NCI-H128 (cell line): ENCODE measurements at regions not wholly inside any gene's neighbourhood (a gene's known extent, or its start where the extent isn't known, plus 50 kb on each side); places are given as distances from the start of the nearest gene placed in this dataset.

ENCODE experiments used
- DNase-seq: peaks from one replicate; lab custom pipeline; 2025; ENCODE audit not compliant: unreplicated experiment; lab: John Stamatoyannopoulos, UW

DNA sequence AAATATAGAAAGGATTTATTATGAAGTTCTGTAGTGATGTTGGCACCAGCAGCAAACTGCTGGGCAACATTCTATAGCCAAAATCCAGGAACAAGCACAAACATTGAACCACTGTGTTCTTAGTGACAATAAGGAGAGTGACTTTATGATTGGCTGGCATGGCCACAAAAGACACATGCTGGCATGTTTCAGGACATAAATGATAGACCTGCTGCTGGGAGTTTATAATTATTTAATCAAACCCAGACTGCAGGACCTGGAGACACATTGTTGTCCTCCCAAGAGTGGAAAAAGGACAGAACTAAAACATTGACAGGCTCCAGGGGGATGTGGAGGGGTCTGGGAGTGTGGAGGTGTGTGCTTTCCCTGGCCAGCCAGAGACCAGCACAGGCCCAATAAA, 255.3 kb upstream of the LRTM1 start:
- DNase-seq = no peak

DNA sequence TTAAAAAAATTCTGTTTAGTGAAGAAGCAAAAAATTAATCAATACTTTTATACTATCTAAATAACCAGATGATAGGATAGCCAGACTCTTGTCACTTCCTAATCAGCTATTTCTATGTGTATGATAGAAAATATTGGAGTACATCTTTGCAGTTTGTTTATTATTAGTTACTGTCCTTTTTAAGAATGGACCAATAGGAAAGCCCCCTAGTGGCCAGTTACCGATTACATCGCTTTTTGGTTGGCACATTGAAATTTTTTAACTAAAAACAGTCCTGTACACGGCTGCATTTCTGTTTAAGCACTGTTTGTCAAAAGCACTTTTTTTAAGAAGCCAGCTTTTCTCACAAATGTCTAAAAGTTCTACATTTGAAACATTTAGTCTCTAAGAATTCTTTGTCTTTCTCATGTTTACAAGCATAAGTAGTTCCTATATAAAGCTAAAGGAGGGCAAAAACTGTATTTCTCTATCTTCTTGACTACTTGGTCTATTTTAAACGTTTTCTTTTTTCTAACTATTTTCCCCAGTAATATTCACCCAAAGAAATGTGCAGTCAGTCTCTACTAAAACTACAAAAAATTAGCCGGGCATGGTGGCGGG, 253.2 kb upstream of the LRTM1 start:
- DNase-seq = no peak

DNA sequence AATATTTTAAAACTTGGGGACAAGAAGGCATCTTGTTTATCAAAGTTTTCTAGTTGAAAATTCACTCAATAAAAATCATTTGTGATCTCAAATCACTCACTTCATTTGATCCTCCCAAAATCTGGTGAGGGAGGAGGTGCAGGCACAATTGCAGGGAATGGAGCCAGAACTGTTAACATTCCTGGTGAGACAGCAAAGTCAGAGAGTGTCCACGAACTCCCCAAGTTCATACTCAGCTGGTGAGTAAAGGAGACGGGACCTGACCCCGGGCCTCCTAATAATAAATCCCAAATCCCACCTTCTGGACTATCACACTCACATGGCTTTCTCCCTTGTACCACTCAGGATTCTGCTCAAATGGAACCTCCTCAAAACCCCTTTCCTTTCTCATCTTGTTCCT, 252.3 kb upstream of the LRTM1 start:
- no peak for DNase-seq

DNA sequence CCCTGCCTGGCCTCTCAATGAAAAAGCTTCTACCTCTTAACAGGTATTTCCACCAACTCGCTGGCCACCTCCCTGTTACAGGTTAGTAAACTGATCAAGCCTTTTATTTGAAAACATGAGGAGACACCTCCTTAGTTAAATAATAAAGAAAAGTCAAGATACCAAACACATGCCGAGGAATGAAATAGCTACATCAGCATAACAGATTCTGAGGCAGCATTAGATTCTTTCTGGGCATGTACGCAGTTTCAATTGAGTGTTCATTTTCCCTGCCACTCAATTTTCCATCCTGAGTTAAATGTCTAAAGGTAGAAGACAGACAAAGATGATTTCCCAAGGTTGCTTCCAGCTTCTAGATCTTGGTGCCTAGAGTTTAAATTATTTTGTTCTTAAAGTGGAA, 250.5 kb upstream of the LRTM1 start:
- DNase-seq = no peak

DNA sequence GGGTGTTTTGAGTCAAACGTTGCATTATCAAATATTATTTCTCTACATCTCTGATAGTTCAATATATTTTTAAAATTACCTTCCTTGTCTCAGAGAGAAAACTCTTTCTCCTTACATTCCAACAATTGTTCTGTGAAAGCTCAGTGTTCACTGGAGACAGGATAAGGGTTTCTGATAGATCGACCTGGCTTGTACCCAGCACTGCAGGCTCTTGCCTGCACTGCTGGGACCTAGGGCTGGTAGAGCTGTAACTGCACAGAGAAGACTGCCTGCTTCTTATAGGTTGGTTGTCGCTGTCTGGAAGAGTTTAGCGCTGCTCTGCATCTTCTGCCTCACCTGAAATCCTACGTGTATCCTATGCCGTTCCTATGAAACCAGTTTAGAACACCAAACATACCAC, 249.9 kb upstream of the LRTM1 start:
- no peak for DNase-seq

DNA sequence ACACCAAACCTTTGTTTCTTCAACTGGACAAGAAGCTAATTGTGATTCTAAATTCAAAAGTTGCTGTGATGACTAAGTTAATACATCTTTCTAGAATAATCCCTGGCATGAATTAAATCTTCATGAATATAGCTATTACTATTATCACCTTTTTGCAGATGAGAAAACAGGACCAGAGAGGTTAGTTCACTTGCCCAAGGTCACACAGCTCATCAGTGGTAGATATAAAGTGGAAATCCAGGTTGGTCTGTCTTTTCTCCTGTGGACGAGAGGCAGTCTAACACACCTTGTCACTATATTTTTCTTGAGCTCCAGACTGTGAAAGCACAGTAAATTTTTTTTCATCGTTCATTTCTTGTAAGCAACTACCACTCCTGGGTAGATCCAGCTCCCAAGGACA, 247.6 kb upstream of the LRTM1 start:
- DNase-seq = no peak

DNA sequence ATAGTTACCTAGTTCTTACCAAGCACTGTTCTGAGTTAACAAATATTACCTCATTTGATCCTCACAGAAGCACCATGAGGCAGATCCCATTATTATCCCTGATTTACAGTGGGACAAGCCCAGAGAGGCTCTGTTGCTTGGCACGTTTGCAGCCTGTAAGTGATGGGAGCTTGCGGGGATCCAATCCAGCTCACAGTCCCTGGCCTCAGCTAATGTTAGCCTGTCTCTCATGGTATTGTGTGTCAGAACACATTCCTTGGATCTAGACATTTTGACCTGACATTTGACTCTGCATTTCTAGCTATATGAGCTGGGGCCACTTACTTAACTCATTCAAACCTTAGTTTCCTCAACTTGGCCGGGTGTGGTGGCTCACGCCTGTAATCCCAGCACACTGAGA, 246.9 kb upstream of the LRTM1 start:
- DNase-seq = no peak

DNA sequence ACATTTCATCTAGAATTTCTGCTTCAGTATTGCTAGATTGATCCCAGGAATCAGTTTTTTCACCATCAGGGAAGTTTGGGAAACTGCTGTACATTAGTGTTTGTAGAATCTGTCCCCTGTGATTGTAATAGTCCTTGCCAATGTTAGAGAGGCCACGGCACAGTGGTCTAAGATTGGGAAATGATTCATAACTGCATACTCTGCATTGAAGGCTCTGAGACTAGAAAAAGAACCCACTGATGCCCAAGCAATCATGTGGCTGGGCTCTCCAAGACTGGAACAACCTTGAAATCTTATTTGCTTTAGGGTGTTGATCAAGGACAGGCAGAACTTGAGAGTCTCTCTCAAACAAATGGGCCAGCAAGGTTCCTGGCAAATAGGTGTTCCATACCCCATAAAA, 245.6 kb upstream of the LRTM1 start:
- no peak for DNase-seq

DNA sequence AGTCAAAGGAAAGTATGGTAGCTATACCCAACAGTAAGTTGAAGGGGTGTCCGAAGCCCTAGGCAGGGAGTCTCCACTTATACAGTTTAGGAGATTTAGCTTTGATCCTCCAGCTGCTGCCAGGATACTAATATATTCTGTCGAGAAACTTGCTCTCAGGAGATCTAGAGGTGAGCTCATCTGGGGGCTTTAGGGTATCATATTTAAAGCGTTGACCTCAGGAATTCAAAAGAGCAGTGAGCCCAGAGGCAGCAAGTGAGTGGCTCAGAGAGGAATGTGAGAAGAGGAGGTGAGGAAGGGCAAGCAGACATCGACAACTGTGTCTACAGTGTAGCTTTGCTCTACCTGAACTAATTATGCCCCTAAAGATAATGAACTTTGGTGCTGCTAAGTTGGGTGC, 245.1 kb upstream of the LRTM1 start:
- no peak for DNase-seq

DNA sequence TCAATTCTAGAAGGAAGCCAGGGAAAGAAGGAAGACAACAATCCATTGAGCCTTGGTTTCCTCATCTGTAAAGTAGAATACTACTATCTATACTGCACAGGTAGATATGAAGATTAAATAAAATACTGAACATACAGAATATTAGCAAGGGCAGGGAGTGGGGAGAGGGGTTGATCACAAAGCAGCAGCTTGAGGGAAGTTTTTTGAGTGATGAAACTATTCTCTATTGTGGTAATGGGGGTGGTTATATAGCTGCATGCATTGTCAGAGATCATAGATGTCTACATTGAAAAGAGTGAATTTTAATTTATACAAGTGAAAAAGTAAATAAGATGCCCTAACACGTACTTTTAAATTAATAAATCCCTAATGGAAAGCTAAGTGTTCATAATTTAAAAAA, 242.6 kb upstream of the LRTM1 start:
- DNase-seq = no peak

DNA sequence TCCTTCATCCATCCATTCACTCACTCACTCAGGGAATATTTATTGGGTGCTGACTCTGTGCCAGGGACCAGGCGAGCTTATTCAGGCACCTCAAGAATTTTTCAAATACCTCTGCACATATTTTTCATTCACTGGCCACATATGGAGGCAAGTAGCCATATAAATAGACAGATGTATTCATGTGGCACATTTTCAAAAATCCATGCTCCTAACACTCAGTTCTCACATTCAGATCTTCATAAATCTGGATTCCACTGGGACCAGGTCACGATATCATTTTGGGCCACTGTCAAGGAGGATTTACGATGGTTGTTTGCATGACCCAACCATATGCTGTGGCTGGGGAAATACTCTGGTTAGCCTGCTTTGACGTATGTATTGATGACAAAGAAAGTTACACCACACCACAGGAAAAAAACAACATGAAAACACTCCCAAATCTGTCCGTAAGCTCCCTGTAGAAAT, 241.8 kb upstream of the LRTM1 start:
- DNase-seq = no peak

DNA sequence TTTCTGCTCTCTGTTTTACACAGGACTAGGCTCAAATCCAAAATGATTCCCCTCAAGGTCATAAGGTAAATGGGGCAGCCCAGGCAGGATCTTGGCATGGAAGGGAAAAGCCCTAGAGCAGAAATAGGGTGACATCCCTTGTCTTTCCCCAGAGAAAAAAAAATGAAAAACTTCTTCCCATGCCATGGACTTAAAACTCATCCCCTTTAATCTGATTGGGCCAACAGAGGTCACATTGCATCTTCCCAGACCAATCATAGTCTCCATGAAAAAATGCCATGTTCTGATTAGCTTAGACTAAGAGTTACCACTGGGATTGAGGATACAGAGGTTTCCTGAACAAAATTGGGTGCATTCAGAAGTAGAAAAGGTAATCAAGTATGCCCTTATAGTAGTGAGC, 241.3 kb upstream of the LRTM1 start:
- DNase-seq = no peak

DNA sequence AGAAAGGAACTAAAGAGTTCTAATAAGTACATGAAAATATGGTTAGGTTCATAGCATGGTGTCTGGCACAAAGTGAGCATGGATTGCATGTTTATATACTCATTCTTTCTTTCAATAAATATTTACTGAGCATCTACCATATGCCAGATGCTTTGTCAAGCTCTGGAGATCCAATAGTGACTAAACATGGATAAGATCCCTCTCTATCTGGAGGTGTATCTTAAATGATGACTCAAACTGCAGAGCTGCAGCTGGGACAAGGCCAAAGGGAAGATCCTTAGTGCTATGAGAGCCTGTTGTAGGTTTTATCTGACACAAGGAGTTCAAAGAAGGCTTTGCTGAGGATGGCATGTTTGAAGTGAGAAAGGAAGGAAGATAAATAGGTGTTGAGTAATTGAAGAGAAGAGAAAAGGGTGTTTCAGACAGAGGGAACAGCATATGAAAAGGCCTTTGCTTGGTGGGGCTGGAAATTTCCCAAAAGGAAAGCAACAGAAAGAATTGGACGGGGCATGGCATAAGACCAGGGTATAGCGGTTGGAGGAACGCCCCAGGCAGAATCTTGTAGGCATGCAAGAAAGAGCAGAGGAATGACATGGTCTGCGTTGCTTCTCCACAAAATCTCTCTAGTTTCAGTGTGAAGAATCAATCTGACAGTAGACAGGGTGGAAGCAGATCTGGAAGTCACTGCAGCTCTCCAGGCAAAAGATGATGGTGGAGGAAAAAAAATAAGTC, 239.9 kb upstream of the LRTM1 start:
- DNase-seq = no peak

DNA sequence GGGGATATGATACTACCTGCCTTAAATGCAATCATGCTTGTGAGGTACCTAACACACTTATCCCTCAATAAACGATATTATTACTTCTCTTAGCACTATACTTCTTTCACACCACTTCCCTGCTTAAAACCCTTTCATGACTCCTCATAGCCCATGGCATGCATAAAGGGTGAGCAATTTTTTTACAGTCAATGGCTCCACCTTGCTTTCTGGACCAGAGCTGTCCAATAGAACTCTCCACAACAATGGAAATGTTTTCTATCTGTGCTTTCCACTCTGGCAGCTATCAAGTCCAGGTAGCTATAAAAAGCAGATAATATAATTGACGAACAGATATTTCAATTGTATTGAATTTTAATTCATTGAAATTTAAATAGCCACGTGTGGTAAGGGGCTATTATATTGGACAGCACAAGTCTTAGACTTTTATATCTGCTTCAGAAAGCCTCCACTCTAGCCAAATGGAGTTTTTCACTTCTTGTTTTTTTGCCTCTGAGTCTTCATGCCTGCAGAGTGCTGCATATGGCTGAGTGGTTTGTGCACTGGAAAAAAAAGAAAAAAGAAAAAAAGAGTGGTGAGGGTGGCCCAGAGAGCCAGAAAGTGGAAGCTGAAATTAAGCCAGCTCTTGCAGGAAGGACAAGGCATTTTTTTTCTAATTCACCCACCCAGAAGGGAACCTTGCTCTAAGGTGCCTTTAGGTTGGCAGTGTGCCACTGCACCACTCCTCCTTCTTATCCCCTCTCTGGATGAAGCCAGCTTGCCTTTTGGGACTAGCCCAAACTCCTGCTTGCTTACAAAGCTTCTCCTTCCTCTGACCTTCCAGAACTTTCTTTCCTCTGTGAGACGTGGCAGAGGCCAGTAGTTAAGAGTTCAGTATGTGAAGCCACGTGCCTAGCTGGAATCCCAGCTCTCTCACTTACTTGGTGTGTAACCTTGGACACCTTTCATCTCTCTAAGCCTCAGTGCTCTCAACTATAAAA, 239.0 kb upstream of the LRTM1 start:
- no peak for DNase-seq

DNA sequence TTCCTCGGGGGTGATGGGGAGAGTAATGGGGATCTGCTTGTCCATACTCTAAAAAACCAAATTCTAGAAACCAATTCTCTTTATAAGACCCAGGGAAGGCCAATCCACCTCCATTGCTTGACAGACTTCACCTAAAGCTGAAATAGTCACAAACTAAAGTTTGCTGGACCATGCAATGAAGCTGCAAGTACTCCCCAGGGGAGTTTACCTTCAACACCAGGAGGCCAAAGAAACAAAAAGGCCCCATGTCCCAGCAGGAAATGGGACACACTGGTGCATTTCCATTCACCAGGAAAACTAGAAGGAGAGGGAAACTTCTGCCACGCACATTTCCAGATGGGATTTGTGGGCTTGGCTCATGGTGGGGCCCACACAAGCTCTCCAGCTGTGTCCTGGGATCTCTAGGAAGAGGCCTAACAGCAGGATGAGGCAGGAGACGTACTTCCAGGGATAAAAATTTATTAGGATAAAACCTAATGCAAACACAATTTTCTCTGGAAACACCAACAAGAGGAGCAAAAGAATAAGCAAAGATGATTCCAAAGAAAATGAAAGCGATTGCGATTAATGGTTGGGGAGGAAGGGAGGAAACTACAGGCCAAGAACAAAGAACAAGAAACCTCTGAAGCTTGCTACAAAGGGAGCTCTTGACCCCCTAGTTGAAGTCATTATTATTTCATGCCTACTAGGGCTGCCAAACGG, 238.0 kb upstream of the LRTM1 start:
- no peak for DNase-seq

DNA sequence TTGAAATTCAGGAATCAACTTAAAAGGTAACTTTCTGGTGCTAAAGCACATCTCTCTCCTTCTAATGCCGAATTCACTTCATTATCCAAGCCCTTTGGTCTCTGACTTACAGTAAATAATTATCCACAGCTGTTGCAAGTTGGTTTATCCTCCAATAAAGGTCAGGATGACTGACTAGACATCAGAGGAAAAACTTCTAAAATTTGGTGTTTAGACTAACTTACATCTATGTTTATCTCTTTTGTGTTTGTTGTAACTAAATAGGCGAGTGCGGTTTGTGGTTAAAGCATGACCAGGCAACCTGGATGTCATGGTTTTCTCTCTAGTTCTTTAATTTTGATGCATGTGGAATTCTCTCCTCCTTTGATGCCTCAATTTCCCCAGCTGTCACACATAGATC, 237.4 kb upstream of the LRTM1 start:
- no peak for DNase-seq

DNA sequence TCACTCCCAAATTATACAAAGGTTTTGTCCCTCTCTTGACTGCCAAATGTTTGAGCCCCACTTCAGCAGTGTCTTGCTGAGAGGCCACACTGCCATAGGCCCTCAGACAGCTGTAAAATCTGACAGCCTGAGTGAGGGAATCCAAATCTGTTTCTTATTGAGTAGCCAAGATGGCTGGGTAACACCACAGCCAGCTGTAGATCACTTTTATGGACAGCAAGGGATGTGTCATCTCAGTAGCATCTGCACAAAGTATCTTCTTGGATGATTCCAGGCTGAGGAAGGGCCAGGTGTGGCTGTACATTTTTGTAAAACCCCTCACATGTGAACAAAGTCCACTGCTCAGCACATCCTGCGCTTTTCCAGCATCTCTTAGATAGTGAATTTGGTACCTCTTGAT, 237.0 kb upstream of the LRTM1 start:
- no peak for DNase-seq

DNA sequence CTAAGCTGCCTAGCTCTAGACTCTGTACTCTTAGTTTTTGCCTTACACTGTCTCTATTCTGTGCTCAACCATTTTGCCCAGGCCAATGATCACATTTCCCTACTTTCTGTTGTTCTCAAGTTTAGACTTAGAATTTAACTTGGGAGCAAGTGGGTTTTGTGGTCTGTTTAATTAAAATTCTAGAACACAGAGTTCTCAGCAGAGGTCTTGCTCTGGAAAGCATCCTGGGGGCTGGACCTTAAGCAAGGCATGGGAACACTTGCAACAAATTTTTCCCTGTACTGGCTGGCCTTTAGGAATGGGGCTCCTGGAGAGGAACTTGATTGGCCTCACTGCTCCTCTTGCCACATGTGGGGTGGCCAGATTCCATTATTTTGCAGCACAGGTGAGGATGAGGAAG, 236.3 kb upstream of the LRTM1 start:
- DNase-seq = no peak

DNA sequence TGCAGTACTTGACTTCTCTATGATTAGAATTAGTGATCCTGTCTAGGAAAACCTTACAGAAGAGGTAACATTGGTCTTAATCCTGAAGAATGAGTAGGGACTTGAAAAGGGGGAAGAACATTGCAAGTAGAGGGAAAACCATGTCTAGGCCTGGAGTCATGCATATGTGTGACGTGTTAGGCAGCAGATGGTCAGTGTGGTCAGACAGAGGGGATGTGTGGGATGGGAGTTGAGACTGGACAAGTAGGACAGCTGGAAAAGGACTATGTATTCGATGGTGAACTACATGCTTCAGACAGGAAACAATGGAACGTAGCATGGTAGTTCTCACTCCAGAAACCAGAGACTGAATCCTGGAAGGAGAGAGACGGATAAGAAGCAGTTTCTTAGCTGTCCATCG, 235.6 kb upstream of the LRTM1 start:
- no peak for DNase-seq

DNA sequence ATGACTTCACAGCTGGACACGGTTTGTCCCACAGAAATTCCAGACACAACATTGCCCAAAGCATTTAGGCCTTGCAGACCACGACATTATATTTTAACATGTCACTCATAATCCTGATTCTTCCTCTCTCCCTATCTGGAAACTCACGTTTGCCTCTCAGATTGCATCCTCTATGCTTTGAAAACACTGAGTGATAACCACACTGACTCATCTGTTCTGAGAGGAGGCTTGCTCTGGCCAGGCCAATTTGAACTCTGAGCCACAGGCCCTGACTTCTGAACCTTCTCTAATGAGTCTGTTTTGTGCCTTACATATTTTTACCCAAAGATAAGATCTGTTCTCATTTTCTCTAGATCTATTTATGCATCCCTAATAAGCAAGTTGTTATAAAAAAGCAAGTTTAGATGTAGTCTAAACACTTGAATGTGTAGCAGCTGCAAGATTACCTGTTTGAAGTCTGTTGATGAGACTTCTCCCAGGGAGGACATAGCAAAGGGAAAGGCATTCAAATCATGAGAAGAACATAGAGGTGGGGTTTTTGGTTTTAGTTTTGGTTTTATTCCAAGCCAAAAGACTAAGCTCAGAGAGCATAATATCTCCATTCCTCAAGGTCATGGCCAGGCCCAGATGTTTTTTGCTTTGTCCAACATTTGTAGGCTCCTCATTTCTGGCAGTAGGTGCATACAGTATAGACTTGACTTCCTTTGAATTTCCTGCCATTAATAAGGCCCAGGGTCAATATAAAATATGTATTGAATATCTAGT, 234.4 kb upstream of the LRTM1 start:
- DNase-seq = no peak

DNA sequence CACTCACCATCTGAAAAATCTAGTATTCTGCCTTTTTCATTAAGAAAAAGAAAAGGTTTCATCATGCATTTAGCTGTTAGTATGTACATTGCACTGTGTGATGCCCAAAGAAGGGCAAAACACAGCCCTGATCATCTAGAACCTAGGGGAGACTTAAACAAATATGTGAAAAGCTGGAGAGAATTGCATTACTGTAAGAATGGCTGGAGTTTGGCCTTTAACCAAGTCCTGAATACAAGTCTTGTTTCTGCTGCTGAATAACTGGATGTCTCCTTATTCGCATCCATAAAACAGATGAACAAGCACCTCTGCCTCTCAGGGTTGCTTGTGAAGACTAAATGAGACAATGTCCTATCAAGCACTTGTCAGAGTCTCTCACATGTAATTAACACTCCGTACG, 233.4 kb upstream of the LRTM1 start:
- no peak for DNase-seq
